ENCODE measurements at regions not wholly inside any gene's neighbourhood (a gene's known extent, or its start where the extent isn't known, plus 50 kb on each side); places are given as distances from the start of the nearest gene placed in this dataset.

- no peak for DNase-seq
Observed at GRCh38 chr1:227449741-227450441, 113.5 kb upstream of the ZNF678 start.

- DNase-seq: peak; percentile 41
Observed at GRCh38 chr1:227449051-227449450, 114.3 kb upstream of the ZNF678 start.

DNA sequence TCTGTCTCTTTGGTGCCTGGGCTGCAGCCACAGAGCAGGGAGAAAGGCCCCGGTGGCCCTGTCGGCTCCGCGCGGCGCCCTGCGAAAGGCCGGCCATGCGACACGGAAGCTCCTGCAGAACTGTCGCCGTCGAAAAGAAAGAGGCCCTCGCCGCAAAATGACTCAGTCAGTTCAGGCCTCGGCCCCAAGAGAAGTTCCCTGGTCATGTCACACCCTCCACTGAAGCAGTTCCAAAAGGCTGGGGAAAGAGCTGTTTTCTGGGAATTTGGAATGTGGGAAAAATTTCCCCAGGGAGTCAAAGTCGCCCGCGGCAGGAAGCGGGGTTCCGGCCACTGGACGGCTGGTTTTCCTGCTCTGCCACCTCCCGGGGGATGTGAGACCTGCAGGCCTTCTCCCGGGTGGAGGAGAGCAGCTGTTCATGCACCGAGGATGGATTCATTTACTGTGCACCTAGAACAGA is 115.8 kb upstream of the ZNF678 start:
- DNase-seq: peak; percentile 89

- DNase-seq: no peak
Observed at GRCh38 chr1:227445746-227446145, 117.6 kb upstream of the ZNF678 start.

DNA sequence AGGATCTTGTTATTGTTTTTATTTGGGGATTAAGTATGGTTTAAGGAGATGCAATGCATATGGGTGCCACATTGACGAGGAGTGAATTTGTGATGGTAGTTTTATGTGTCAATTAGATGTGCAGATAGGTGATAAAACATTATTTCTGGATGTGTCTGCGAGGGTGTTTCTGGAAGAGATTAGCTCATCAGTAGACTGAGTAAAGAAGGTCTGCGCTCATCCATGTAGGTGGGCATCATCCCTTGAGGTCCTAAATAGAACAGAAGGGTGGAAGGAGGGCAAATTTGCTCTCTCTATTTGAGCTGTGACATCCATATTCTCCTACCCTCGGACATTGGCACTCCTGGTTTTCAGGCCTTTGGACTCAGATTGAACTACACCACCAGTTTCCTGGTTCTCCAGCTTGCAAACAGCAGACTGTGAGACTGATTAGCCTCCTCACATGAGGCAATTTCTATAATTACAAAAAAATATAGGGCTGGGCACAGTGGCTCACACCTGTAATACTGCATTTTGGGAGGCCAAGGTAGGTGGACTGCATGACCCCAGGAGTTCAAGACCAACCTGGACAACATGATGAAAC is 118.2 kb upstream of the ZNF678 start:
- DNase-seq: no peak

DNA sequence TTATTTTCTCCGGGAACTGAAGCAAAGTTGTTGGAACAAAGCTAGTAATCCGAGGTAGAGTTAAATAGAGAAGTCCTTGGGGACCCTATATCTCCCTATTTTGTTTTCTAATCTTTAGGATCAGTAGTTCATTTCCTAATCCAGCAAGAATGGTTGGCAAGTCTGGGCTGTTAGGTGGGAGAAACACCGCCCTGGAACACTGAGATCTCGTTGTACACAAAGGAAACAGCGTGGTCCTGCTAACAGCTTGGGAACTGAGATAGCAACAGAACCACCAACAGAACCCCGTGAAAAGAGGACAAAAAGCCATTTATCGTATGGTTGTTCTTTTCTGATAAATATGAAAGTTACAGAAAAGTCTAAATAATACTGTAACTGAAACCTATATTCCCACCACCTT is 121.9 kb upstream of the CDC42BPA start:
- no peak for DNase-seq

DNA sequence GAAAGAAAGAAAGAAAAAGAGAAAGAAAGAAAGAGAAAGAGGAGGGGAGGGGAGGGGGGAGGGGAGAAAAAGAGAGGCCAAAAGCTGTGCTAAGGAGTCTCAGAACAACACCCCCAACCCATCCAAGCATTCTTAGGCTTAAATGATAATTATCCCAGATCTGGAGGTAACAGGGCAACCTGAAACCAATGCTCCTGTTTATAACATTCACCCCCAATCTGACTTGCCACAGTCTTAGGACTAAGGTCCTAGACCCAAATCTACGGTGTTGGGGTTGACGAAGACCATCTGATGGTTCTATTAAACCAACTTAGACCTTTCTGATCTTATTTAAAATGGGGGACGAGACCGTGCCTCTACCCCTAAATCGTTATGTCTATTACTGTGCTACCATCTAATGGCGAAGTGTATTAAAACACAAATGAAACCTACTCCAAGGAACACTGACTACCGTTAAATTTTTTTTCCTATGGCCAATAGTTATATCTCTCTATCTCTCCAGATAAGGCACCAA is 119.3 kb upstream of the CDC42BPA start:
- DNase-seq: peak; percentile 69

GRCh38 chr1:227434808-227435444 is 116.6 kb upstream of the CDC42BPA start:
- DNase-seq: no peak

- no peak for DNase-seq
Observed at GRCh38 chr1:227433663-227434341, 115.5 kb upstream of the CDC42BPA start.

DNA sequence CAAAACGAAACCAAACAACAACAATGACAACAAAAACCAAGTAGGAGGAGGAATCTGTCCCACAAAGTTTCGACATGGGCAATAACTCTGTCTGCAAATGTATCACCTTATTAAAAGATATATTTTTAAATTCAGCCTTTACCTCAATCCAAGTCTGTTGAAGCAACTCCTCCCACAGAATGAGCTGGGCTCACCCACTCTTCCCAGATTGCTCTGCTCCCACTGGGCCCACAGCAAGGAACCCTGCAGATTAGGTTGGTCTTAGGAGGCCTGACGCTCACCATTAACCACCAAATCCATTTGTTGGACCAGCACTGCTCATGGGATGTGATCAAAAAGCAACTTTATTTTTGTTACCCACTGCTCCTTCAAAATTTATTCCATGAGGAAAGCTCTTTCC is 114.7 kb upstream of the CDC42BPA start:
- no peak for DNase-seq

- DNase-seq: no peak
Observed at GRCh38 chr1:227432181-227432535, 113.9 kb upstream of the CDC42BPA start.

- peak; percentile 90 for DNase-seq
Observed at GRCh38 chr1:227429447-227430359, 111.4 kb upstream of the CDC42BPA start.

GRCh38 chr1:227428803-227429202 is 110.5 kb upstream of the CDC42BPA start:
- peak; percentile 68 for DNase-seq

- DNase-seq: no peak
Observed at GRCh38 chr1:227427411-227427810, 109.1 kb upstream of the CDC42BPA start.

GRCh38 chr1:227424953-227425352 is 106.7 kb upstream of the CDC42BPA start:
- DNase-seq: no peak

- DNase-seq: peak; percentile 43
Observed at GRCh38 chr1:227424159-227424680, 105.9 kb upstream of the CDC42BPA start.

DNA sequence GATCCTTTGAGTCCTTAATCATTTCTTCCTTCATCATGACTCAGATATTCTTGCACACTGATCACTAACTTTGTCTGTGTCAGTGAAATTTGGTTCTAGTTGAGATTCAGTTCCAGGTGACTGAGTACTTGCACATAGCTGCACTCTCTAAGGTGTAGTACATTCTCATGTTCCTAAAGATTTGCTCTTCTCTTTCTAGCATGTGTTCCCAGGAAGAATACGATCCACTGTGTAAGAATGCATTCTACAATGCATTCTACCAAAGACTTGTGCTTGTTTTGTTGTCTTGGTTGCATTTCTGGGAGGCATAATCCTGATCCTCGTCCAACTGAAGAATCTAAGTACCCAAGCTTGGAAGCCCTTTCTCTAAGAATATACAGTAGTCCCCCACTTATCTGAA is 104.3 kb upstream of the CDC42BPA start:
- DNase-seq: no peak

GRCh38 chr1:227420147-227420546 is 101.9 kb upstream of the CDC42BPA start:
- DNase-seq: no peak

- DNase-seq: no peak
Observed at GRCh38 chr1:227417756-227418480, 99.6 kb upstream of the CDC42BPA start.

DNA sequence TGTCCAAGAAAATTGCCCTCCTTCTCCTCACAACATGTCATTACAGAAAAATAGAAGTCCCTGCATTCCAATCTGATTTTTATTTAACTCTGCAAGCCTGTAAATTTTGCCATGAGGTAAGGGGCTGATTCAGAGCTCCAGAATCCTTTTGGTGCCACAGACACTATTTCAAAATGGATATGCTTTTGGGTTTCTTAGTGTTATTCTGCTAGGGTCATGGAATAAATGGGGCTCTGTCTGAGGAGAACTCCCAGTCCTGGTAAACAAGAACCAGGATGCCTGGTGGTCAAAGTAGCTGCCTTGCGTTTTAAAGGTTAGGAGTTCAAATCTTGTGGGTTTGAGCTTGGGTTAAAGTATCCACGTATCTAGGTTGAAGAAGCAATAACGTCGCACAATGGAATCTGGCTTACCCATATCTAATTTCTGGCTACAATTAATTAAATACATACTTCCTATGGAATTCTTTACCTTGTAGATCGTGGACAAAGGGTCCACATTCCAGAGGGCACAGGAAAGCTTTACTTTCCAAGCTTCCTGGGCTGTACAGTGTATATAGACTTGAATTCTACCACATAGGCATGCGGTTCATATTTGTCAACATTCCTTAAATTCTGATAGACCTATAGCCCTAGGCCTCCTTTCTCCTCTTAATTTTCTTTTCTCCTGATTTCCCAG is 98.0 kb upstream of the CDC42BPA start:
- peak; percentile 58 for DNase-seq
